NCI-H1694 treated with DMSO at 0.1 percent for 48 hours (cell line): ENCODE measurements at regions not wholly inside any gene's neighbourhood (a gene's known extent, or its start where the extent isn't known, plus 50 kb on each side); places are given as distances from the start of the nearest gene placed in this dataset.

Experiments
- DNase-seq: peaks from one replicate; lab custom pipeline; 2025; lab: John Stamatoyannopoulos, UW

GRCh38 chr20:10724449-10725173 is 50.8 kb upstream of the JAG1 start:
- no peak for DNase-seq

DNA sequence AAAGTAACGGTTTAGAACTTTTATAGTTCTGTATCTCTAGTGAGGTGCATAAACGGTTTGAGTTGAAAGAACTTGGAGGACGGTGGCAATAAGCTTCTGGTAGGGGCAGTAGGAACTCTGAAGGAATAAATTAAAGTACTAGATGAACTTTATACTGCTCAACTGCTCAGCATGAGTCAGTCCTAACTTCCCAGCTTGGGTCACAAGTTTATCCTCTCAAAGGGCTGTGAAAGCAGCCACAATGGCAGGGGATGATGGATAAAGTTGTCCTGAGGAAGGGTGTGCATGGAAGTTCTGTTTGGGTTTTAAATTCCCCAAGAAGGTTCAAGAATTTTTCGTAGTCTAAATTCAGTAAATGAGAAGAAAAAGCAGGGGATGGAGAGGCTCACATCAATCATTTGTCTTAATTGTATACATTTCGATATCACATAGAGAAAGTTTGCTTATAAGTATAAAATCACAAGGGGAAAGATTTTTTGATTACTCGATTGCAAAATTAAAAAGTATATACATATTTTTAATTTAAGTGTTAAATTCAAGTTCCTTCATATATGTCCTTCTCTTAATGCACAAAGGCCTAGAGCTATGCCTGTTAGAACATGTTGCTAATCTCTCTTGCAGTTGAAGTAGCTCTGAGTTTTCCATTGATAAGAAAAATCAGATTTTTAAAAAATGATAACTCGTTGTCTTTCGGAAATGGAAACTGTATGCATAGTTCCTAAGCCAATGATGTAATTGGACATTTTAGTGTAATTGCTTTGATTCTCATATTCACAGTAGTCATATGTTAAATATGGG is 55.3 kb upstream of the JAG1 start:
- DNase-seq = no peak

GRCh38 chr20:10729785-10730184 is 56.0 kb upstream of the JAG1 start:
- DNase-seq = no peak

DNA sequence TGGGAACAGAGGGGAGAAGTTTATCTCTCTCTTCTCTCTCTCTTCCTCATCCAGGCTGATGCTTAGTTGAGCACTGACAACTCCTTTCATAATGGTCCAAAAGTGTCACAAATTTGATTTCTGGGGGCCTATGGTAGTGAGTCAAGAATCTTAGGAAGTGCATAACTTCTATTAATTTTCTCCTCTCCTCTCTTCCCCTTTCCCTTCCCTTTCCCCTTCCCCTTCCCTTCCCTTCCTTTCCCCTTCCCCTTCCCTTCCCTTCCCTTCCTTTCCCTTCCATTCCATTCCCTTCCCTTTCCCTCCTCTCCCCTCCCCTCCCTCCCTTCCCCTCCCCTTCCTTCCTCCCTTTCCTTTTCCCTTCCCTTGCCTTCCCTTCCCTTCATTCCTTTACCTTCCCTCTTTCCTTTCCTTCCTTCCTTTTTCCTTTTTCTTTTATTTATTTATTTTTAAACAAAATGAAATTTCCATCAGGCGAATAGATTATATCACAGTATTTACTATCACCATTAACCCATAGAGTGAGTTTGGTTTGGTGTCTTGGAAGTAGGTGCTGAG is 56.9 kb upstream of the JAG1 start:
- no peak for DNase-seq

DNA sequence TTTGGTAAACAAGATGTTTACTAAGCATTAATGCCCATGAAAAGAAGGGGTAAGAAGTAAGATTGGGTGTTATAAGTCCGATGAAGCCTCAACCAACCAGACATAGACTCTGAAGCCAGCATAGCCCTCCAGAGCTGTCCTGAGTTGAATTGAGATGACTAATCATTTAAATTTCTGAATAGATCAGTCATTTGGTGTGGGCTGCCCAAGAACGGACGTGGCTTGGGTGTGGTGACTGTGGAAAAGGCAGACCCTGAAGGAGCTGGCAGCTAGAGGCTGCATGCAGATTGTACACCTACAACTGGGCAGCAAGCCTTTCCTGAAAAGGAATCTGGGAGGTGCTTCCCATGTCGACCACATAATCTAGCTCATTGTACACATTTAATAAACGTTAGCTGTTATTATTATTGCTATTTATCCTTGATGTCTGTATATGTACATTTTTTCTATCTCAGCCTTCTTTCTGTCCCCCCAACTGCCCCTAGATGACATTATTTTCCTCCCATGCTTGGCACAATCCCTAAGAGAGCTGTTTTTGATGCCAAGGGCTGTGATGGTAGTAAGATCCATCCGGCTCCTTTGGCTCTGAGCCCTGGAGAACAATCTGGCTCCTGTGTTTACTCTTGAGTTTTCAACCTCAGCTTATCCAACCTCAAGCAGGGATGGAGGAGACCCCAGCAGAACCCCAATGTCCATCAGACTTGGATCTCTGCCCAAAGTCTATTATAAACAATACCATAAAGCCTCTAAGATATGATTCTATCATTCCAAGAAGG is 57.6 kb upstream of the JAG1 start:
- no peak for DNase-seq

GRCh38 chr20:10733122-10733521 is 59.3 kb upstream of the JAG1 start:
- no peak for DNase-seq

DNA sequence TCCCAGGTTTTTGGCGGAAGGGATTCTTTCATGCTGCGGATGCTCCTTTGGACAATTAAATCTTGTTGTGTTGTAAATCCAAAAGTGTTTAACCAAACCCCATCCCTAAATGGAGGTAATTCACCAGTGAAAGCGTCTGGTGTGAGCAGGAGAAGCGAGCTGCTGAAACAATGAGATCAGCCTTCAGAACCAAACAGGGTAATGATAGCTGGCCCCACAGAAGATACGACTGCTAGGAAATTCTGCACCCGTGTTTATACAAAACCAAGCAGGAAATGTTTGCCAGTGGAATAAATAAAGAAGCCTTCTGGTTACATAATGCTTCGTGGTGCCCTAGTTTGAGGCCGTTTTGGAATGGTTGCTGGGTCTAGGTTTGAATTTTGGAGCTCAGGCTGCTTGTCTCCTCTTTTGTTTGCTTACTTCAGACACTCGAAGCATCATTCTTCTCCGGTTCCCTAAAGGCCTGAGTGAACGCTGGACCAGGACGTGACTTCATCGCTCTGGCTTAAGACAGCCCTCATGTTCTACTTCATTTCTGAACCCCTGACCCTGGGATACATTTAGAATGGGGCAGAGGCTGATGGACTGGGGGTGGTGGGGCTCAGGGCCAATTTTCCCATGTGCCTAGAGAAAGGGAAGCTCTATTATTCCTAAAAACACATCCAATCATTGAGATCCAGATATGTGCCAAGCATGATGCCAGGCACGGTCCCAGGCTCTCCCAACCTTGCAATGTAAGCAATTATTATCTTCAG is 61.6 kb upstream of the JAG1 start:
- DNase-seq = no peak

- DNase-seq = no peak
Measured at GRCh38 chr20:10739134-10739533, 65.3 kb upstream of the JAG1 start.

GRCh38 chr20:10739566-10739965 is 65.8 kb upstream of the JAG1 start:
- no peak for DNase-seq

- DNase-seq = no peak
Measured at GRCh38 chr20:10741060-10741459, 67.3 kb upstream of the JAG1 start.

DNA sequence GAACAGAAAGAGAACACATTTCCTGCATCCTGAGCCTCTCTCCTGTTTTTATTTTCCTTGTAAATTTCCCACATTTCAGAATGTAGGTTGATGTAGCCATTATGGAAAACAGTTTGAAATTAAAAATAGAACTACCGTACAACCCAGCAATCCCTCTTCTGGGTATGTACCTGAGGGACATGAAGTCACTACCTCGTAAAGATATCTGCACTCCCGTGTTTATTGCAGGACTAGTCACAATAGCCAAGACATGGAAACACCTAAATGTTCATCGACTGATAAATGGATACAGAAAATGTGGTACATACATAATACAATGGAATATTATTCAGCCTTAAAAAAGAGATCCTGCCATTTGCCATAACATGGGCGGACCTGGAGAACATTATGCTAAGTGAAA is 72.0 kb upstream of the JAG1 start:
- DNase-seq = no peak

DNA sequence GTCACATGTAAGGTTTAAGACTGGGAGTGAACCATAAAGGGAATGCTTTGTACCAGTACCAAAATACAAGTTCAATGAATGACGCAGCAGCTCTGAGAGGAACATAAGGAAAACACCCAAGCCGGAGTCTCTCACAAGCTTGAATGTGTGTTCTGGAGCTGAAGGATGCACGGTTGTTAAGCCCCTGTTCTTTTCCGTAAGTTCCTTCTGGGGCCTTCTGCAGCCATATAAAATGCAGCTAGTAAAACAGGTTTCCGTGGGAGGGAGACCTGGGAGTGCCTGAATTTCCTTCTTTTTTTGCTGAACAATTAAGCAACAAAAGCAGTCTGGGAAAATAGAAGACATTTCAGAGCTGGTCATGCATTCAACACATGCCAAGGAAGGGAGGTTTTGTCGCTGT is 73.2 kb upstream of the JAG1 start:
- DNase-seq = no peak

GRCh38 chr20:10749084-10749483 is 75.3 kb upstream of the JAG1 start:
- no peak for DNase-seq

- no peak for DNase-seq
Measured at GRCh38 chr20:10752206-10752605, 78.4 kb upstream of the JAG1 start.

- no peak for DNase-seq
Measured at GRCh38 chr20:10754824-10755223, 81.0 kb upstream of the JAG1 start.

- no peak for DNase-seq
Measured at GRCh38 chr20:10758446-10758845, 84.6 kb upstream of the JAG1 start.

DNA sequence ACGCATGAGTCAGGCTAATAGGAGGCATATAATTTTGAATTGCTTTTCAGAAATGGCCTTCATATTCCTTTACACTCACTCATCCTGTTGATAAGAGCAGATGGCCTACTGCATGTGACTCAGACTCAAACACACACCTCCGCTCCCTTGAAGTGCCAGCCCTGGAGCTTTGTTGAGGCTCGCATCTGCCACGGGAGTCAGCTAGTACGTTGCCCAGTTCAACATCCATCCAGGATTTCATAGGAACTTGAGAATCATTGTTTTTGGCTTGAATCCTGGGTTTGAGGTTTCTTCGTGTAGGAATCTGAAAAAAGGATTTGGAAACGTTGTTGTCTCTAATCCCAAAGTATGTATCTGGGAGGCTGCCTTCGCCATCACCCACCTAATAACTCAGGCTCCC is 87.4 kb upstream of the JAG1 start:
- peak; percentile 3 for DNase-seq

- no peak for DNase-seq
Measured at GRCh38 chr20:10761786-10762185, 88.0 kb upstream of the JAG1 start.

- DNase-seq = no peak
Measured at GRCh38 chr20:10762216-10762615, 88.4 kb upstream of the JAG1 start.

DNA sequence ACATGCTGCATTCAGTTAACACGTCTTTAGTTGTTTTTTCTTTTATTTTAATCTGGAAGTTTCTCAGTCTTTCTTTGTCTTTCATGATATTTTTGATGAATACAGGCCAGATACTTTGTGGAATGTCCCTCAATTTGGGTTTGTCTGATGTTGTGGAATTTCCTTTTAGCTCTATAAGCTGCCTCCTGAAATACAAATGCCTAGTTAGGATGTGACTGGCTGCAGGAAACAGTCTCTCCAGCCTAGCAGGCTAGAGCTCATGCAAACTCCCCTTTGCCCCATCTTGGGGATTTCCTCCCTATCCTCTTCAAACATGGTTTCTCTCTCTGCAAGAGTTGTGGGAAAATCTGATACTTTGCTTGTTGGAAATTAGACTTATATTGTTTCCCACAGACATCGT is 89.3 kb upstream of the JAG1 start:
- DNase-seq = no peak

GRCh38 chr20:10769700-10770099 is 95.9 kb upstream of the JAG1 start:
- DNase-seq = no peak

GRCh38 chr20:10770753-10771152 is 97.0 kb upstream of the JAG1 start:
- DNase-seq = no peak
